22Rv1 (cell line): ENCODE measurements at regions not wholly inside any gene's neighbourhood (a gene's known extent, or its start where the extent isn't known, plus 50 kb on each side); places are given as distances from the start of the nearest gene placed in this dataset.

Source experiments
- ZFX ChIP-seq: fragments of 450-650 bp; IDR thresholded peaks from 2 replicates; pipeline ENCODE4 v1.6.1; 2017; ENCODE audit warnings: antibody characterized with exemption, borderline replicate concordance
- TF ChIP-seq, protein P1 (sequence below): fragments of 450-650 bp; IDR thresholded peaks from 2 replicates; pipeline ENCODE4 v1.5.1; 2017; ENCODE audit warnings: mild to moderate bottlenecking

DNA sequence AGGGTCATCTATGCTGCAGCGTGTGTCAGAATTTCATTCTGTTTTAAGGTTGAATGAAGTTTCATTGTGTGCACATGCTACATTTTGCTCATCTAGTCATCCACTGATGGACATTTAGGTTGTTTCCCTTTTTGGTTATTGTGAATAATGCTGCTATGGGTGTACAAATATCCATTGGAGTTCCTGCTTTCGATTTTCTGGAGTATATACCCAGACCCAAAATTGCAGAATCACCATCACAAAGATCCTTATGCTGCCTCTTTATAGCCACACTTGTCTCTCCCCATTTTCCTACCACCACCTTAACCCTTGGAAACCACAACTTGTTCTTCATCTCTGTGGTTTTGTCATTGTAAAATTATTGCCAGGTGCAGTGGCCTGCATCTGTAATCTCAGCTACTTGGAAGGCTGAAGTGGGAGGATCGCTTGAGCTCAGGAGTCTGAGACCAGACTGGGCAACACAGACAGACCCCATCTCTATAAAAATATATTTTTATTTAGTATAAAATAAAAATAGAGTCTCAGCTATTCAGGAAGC lies 166.2 kb downstream of the HSD17B3 start:
- TF ChIP-seq, protein P1, sequence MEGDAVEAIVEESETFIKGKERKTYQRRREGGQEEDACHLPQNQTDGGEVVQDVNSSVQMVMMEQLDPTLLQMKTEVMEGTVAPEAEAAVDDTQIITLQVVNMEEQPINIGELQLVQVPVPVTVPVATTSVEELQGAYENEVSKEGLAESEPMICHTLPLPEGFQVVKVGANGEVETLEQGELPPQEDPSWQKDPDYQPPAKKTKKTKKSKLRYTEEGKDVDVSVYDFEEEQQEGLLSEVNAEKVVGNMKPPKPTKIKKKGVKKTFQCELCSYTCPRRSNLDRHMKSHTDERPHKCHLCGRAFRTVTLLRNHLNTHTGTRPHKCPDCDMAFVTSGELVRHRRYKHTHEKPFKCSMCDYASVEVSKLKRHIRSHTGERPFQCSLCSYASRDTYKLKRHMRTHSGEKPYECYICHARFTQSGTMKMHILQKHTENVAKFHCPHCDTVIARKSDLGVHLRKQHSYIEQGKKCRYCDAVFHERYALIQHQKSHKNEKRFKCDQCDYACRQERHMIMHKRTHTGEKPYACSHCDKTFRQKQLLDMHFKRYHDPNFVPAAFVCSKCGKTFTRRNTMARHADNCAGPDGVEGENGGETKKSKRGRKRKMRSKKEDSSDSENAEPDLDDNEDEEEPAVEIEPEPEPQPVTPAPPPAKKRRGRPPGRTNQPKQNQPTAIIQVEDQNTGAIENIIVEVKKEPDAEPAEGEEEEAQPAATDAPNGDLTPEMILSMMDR, result no peak
- TF ChIP-seq ZFX, result no peak
